Testis (tissue), 2 donors: ENCODE measurements at regions not wholly inside any gene's neighbourhood (a gene's known extent, or its start where the extent isn't known, plus 50 kb on each side); places are given as distances from the start of the nearest gene placed in this dataset.

Experiments
- CTCF ChIP-seq, 3 experiments: fragments of 450-650 bp in 2 of 3; fragments of 200-600 bp in 1 of 3; sonication (generic) in 1 of 3; IDR thresholded peaks; one replicate each; pipeline ENCODE4 v1.5.1; 2016 to 2019; ENCODE audit warnings: antibody characterized with exemption in 3 of 3, mild to moderate bottlenecking in 2 of 3, moderate library complexity in 1 of 3
- POLR2A ChIP-seq: fragments of 450-650 bp; IDR thresholded peaks from one replicate; pipeline ENCODE4 v1.6.1; 2017; ENCODE audit warnings: antibody characterized with exemption, mild to moderate bottlenecking, moderate library complexity

- TF ChIP-seq POLR2A (no peak), CTCF (IDR thresholded peaks at IDR 0.05) (no peak)
Observed at GRCh38 chr6:8670792-8671191, 235.4 kb upstream of the SLC35B3 start.
